H1 (cell line): ENCODE measurements at regions not wholly inside any gene's neighbourhood (a gene's known extent, or its start where the extent isn't known, plus 50 kb on each side); places are given as distances from the start of the nearest gene placed in this dataset.
"Not testable (repeated sequence)": the region's sequence is repeated elsewhere in the genome, so short reads cannot be mapped to it uniquely, and the experiment has no call there.

Experiments used
- CTCF ChIA-PET: fragments of 300-600 bp; sonication (Branson Sonifier 250); formaldehyde crosslinking; loops from one replicate; lab custom pipeline; 2021; ENCODE audit not compliant: partially characterized antibody; lab: Charles Lee
- POLR2A ChIA-PET: fragments of 300-600 bp; sonication (Branson Sonifier 250); formaldehyde crosslinking; loops from one replicate; lab custom pipeline; 2021; ENCODE audit warnings: inconsistent platforms; ENCODE audit not compliant: partially characterized antibody; lab: Charles Lee
- DNase-seq, 2 experiments: peaks; one replicate each; pipeline versions ENCODE4 v3.0.0 to v3.0.0-alpha.2; 2010 to 2022; ENCODE audit warnings: low spot score in 2 of 2, low read depth in 1 of 2, mixed read lengths in 1 of 2
- FAIRE-seq: peaks from 2 replicates; lab custom pipeline; 2011; peaks lifted over from hg19 to GRCh38; lab: Jason Lieb, UNC
- H2AFZ ChIP-seq: 2 replicates; pipeline ENCODE4 v1.8.1; 2012; ENCODE audit warnings: low read length, inconsistent platforms
- H2AK5ac ChIP-seq: 2 replicates; pipeline ENCODE4 v1.6.1; 2013; ENCODE audit warnings: low read depth, low read length
- H2BK120ac ChIP-seq: replicated peaks from 2 replicates; pipeline ENCODE3; 2013; ENCODE audit warnings: low read depth, low read length, inconsistent platforms
- H2BK12ac ChIP-seq: 2 replicates; pipeline ENCODE4 v1.6.1; 2013; ENCODE audit warnings: low read depth, low read length
- H2BK15ac ChIP-seq: 2 replicates; pipeline ENCODE4 v1.6.1; 2013; ENCODE audit warnings: low read length
- H2BK20ac ChIP-seq: 2 replicates; pipeline ENCODE4 v1.6.1; 2013; ENCODE audit warnings: low read length
- H2BK5ac ChIP-seq: 2 replicates; pipeline ENCODE4 v1.6.1; 2013; ENCODE audit warnings: low read depth, low read length
- H3K14ac ChIP-seq: 2 replicates; pipeline ENCODE4 v1.6.1; 2013; ENCODE audit warnings: inconsistent platforms; ENCODE audit not compliant: insufficient read length
- H3K18ac ChIP-seq: 2 replicates; pipeline ENCODE4 v1.6.1; 2013; ENCODE audit warnings: low read length; ENCODE audit errors: extremely low read depth
- H3K23ac ChIP-seq: 2 replicates; pipeline ENCODE4 v1.6.1; 2013; ENCODE audit warnings: inconsistent platforms; ENCODE audit not compliant: insufficient read length
- H3K23me2 ChIP-seq: 2 replicates; pipeline ENCODE4 v1.6.1; 2013; ENCODE audit warnings: low read depth, low read length
- H3K27ac ChIP-seq: 2 replicates; pipeline ENCODE4 v1.6.1; 2011; ENCODE audit warnings: low read depth, low read length, inconsistent platforms
- H3K27me3 ChIP-seq, 4 experiments: replicated peaks in 1 of 4; 1 replicate in 1 of 4; 2 replicates in 3 of 4; pipeline versions ENCODE4 v1.6.1 to v1.8.1; 2011 to 2013; ENCODE audit warnings: low read length in 3 of 4, mild to moderate bottlenecking in 3 of 4, inconsistent platforms in 2 of 4, mixed read lengths in 2 of 4, moderate library complexity in 1 of 4; ENCODE audit not compliant: control insufficient read depth in 3 of 4, insufficient read depth in 3 of 4; ENCODE audit errors: extremely low read depth in 1 of 4
- H3K36me3 ChIP-seq, 4 experiments: 2 replicates each; pipeline versions ENCODE4 v1.6.1 to v1.8.1; 2011 to 2013; ENCODE audit warnings: mild to moderate bottlenecking in 4 of 4, low read length in 3 of 4, moderate library complexity in 2 of 4, control low read depth in 1 of 4, inconsistent platforms in 1 of 4; ENCODE audit not compliant: insufficient read depth in 4 of 4, control insufficient read depth in 2 of 4
- H3K4ac ChIP-seq: replicated peaks from 2 replicates; pipeline ENCODE3; 2013; ENCODE audit warnings: low read length, low read depth, mixed read lengths, inconsistent platforms; ENCODE audit not compliant: insufficient read length
- H3K4me1 ChIP-seq, 4 experiments: replicated peaks in 1 of 4; 1 replicate in 1 of 4; 2 replicates in 3 of 4; pipeline versions ENCODE4 v1.6.1 to v1.8.1; 2011 to 2013; ENCODE audit warnings: low read length in 3 of 4, inconsistent platforms in 2 of 4, mixed read lengths in 1 of 4; ENCODE audit not compliant: insufficient read depth in 4 of 4, control insufficient read depth in 3 of 4
- H3K4me2 ChIP-seq, 2 experiments: 2 replicates each; pipeline versions ENCODE4 v1.6.1 to v1.8.1; 2011 to 2013; ENCODE audit warnings: low read depth in 2 of 2, low read length in 2 of 2, control low read depth in 1 of 2, inconsistent platforms in 1 of 2, mild to moderate bottlenecking in 1 of 2; ENCODE audit not compliant: insufficient read depth in 1 of 2
- H3K4me3 ChIP-seq, 4 experiments: fragments of 200-600, 300-600 bp in 1 of 4; sonication (generic), shearing (Covaris generic), sonication (Bioruptor Twin) in 1 of 4; 2 replicates each; pipeline versions ENCODE4 v1.5.1 to v1.8.1; 2011 to 2016; ENCODE audit warnings: low read length in 4 of 4, low read depth in 3 of 4, control low read depth in 2 of 4, inconsistent platforms in 2 of 4, mild to moderate bottlenecking in 2 of 4, mixed read lengths in 1 of 4, moderate library complexity in 1 of 4; ENCODE audit not compliant: insufficient read depth in 2 of 4; ENCODE audit errors: extremely low read depth in 1 of 4
- H3K56ac ChIP-seq: replicated peaks from 2 replicates; pipeline ENCODE3; 2013; ENCODE audit warnings: low read depth, mild to moderate bottlenecking, mixed read lengths, low read length, inconsistent platforms; ENCODE audit not compliant: insufficient read length
- H3K79me1 ChIP-seq: 2 replicates; pipeline ENCODE4 v1.6.1; 2013; ENCODE audit warnings: low read depth, low read length, control low read depth
- H3K79me2 ChIP-seq, 2 experiments: 2 replicates each; pipeline versions ENCODE4 v1.6.1 to v1.8.1; 2012 to 2013; ENCODE audit warnings: low read length in 2 of 2, mild to moderate bottlenecking in 2 of 2, inconsistent platforms in 1 of 2; ENCODE audit not compliant: insufficient read depth in 2 of 2, control insufficient read depth in 1 of 2
- H3K9ac ChIP-seq, 4 experiments: replicated peaks in 1 of 4; 1 replicate in 1 of 4; 2 replicates in 3 of 4; pipeline versions ENCODE4 v1.6.1 to v1.8.1; 2011 to 2013; ENCODE audit warnings: low read depth in 3 of 4, low read length in 3 of 4, control low read depth in 2 of 4, mild to moderate bottlenecking in 2 of 4, moderate library complexity in 2 of 4, inconsistent platforms in 1 of 4; ENCODE audit errors: extremely low read depth in 1 of 4
- H3K9me3 ChIP-seq, 2 experiments: 2 replicates each; pipeline versions ENCODE4 v1.6.1 to v1.8.1; 2012 to 2013; ENCODE audit warnings: mild to moderate bottlenecking in 2 of 2, moderate library complexity in 2 of 2, control low read depth in 1 of 2, inconsistent platforms in 1 of 2, low read depth in 1 of 2, low read length in 1 of 2, mixed read lengths in 1 of 2; ENCODE audit not compliant: insufficient read depth in 2 of 2
- H4K20me1 ChIP-seq, 2 experiments: replicated peaks in 1 of 2; 2 replicates each; pipeline versions ENCODE3 to v1.8.1; 2011 to 2013; ENCODE audit warnings: inconsistent platforms in 2 of 2, low read length in 2 of 2, mild to moderate bottlenecking in 1 of 2; ENCODE audit not compliant: insufficient read depth in 2 of 2, control insufficient read depth in 1 of 2
- H4K5ac ChIP-seq: 2 replicates; pipeline ENCODE4 v1.6.1; 2013; ENCODE audit warnings: low read length, low read depth, mixed read lengths, inconsistent platforms; ENCODE audit not compliant: insufficient read length
- H4K8ac ChIP-seq: 2 replicates; pipeline ENCODE4 v1.8.0; 2013; ENCODE audit warnings: mild to moderate bottlenecking, moderate library complexity, low read length, inconsistent platforms; ENCODE audit not compliant: insufficient read depth; ENCODE audit errors: extremely low read depth
- H4K91ac ChIP-seq: replicated peaks from 2 replicates; pipeline ENCODE3; 2013; ENCODE audit warnings: low read length, mixed read lengths, inconsistent platforms; ENCODE audit not compliant: insufficient read length
- WGBS, 2 experiments: shearing (Covaris generic) in 1 of 2; methylation state at CpG; one replicate each; pipeline versions ENCODE4 v1.1.6 to v1.1.7; 2013 to 2015; ENCODE audit warnings: low lambda C conversion rate in 2 of 2, mixed read lengths in 2 of 2, inconsistent platforms in 1 of 2, low coverage in 1 of 2, missing lambda C conversion rate in 1 of 2; ENCODE audit not compliant: insufficient replicate concordance in 2 of 2, insufficient coverage in 1 of 2, insufficient read length in 1 of 2; ENCODE audit errors: extremely low coverage in 1 of 2, missing lambda C conversion rate in 1 of 2; 5-methylcytosine and 5-hydroxymethylcytosine counted together

DNA sequence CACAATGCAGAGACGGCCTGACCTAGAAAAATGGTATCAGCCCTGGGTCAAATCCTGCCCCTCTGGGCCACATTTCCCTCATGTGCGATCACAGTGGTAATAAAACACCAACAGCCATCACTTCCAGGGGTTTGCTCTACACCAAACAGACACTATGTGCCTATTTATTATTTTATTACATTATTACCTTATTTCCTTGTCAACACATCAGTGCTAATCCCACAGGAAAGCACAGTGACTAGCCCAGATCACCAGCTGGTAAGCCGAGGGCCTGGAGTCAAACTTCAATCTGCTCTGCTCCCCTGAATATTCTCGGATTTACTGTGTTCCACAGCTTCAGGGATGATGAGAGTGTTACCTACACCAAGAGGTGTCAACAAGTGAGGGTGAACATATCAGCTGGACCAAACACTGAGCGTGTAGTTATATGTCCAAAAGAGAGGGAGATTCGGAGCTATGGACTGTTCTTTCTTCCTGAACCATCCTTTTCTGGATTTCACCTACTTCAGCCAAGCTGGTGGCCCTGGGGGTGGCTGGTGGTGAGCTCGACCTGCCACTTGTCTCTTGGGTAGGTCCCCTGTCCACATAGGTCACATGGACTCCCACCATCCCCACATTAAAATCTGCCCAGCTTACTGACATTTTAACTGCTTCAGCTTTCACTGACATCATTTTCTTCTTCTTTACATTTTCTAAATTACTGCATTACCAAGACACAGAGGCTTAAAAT is 198.9 kb downstream of the ANKRD30B start:
- H3K18ac ChIP-seq, H2BK12ac ChIP-seq, H3K27ac ChIP-seq, H2BK15ac ChIP-seq, H3K14ac ChIP-seq, H3K27me3 ChIP-seq, H4K20me1 ChIP-seq, H3K9ac ChIP-seq, H3K36me3 ChIP-seq, H2BK20ac ChIP-seq, H2BK120ac ChIP-seq, CTCF ChIA-PET, H4K8ac ChIP-seq, FAIRE-seq, H4K5ac ChIP-seq, POLR2A ChIA-PET, H3K4me1 ChIP-seq, H3K4me3 ChIP-seq, H2BK5ac ChIP-seq, H2AK5ac ChIP-seq, H3K4me2 ChIP-seq, H3K79me2 ChIP-seq, H3K56ac ChIP-seq, H3K79me1 ChIP-seq, H3K4ac ChIP-seq, DNase-seq, H4K91ac ChIP-seq, H3K23ac ChIP-seq, H2AFZ ChIP-seq, H3K23me2 ChIP-seq: not testable (repeated sequence)
- peaks cover 61 to 94% of the 10 kb centered on the region in 2 experiments for H3K9me3 ChIP-seq
- WGBS, 2 experiments: 74% methylated on average over 7 of the region's 7 CpGs; no CpG with 5 or more reads in 1 of the 2 experiments
